ENCODE measurements at regions not wholly inside any gene's neighbourhood (a gene's known extent, or its start where the extent isn't known, plus 50 kb on each side); places are given as distances from the start of the nearest gene placed in this dataset.

GRCh38 chr1:170273291-170274130 is 127.8 kb downstream of the NTMT2 start:
- TF ChIP-seq CTCF (IDR thresholded peaks at IDR 0.05) (no peak), POLR2A (IDR thresholded peaks at IDR 0.05) (no peak)
